ENCODE measurements at regions not wholly inside any gene's neighbourhood (a gene's known extent, or its start where the extent isn't known, plus 50 kb on each side); places are given as distances from the start of the nearest gene placed in this dataset.

GRCh38 chr2:41420219-41420618, 627.6 kb upstream of the PKDCC start:
- Histone ChIP-seq H3K4me3 (replicated peaks in 1 of 4; ENCODE audit: control extremely low read depth in 1 of 4, insufficient read depth in 1 of 4, low read depth in 3 of 4, low read length in 4 of 4) (no peak overlapping the region), H3K79me2 (ENCODE audit: control insufficient read depth, insufficient read depth, low read length) (no peaks in the 10 kb centered on the region), H3K9ac (ENCODE audit: insufficient read depth, low read length) (no peak overlapping the region), H3K27ac (ENCODE audit: insufficient read depth, low read length) (no peak overlapping the region), H3K4me2 (ENCODE audit: extremely low read depth, insufficient read depth, low read length) (no peak overlapping the region), H3K9me3 (ENCODE audit: control insufficient read depth, insufficient read depth, low read depth, low read length) (no peaks in the 10 kb centered on the region), H3K36me3 (ENCODE audit: control insufficient read depth, insufficient read depth, low read length) (no peaks in the 10 kb centered on the region), H2AFZ (ENCODE audit: low read length) (no peak overlapping the region), H3K27me3 (ENCODE audit: control insufficient read depth, insufficient read depth, low read length) (no peaks in the 10 kb centered on the region), H4K20me1 (ENCODE audit: control insufficient read depth, extremely low read depth, insufficient read depth, low read length) (no peaks in the 10 kb centered on the region), H3K4me1 (ENCODE audit: control insufficient read depth, extremely low read depth, insufficient read depth, low read length) (no peaks in the 10 kb centered on the region)
- TF ChIP-seq EZH2 (IDR thresholded peaks at IDR 0.05; ENCODE audit: low read length, missing control alignments) (no peak), CTCF (conservative IDR thresholded peaks at IDR 0.05 in 1 of 2, IDR thresholded peaks at IDR 0.05 in 1 of 2; ENCODE audit: low read depth in 1 of 2, low read length in 2 of 2) (no peak)
- no peak for DNase-seq (ENCODE audit: low read depth in 2 of 2)

- H3K4me2 ChIP-seq (ENCODE audit: extremely low read depth, insufficient read depth, low read length): no peak overlapping the region
- H3K9me3 ChIP-seq (ENCODE audit: control insufficient read depth, insufficient read depth, low read depth, low read length): no peaks in the 10 kb centered on the region
- H3K79me2 ChIP-seq (ENCODE audit: control insufficient read depth, insufficient read depth, low read length): no peaks in the 10 kb centered on the region
- no peak overlapping the region for H3K4me3 ChIP-seq (replicated peaks in 1 of 4; ENCODE audit: control extremely low read depth in 1 of 4, insufficient read depth in 1 of 4, low read depth in 3 of 4, low read length in 4 of 4)
- H3K27me3 ChIP-seq (ENCODE audit: control insufficient read depth, insufficient read depth, low read length): no peaks in the 10 kb centered on the region
- no peak for DNase-seq (ENCODE audit: low read depth in 2 of 2)
- H3K4me1 ChIP-seq (ENCODE audit: control insufficient read depth, extremely low read depth, insufficient read depth, low read length): no peaks in the 10 kb centered on the region
- H2AFZ ChIP-seq (ENCODE audit: low read length): no peak overlapping the region
- H3K36me3 ChIP-seq (ENCODE audit: control insufficient read depth, insufficient read depth, low read length): no peaks in the 10 kb centered on the region
- TF ChIP-seq EZH2 (IDR thresholded peaks at IDR 0.05; ENCODE audit: low read length, missing control alignments) (no peak), CTCF (conservative IDR thresholded peaks at IDR 0.05 in 1 of 2, IDR thresholded peaks at IDR 0.05 in 1 of 2; ENCODE audit: low read depth in 1 of 2, low read length in 2 of 2) (no peak)
- no peak overlapping the region for H3K9ac ChIP-seq (ENCODE audit: insufficient read depth, low read length)
- H4K20me1 ChIP-seq (ENCODE audit: control insufficient read depth, extremely low read depth, insufficient read depth, low read length): no peaks in the 10 kb centered on the region
- no peak overlapping the region for H3K27ac ChIP-seq (ENCODE audit: insufficient read depth, low read length)
Observed at GRCh38 chr2:41420872-41421271, 626.9 kb upstream of the PKDCC start.

- no peak for TF ChIP-seq EZH2 (IDR thresholded peaks at IDR 0.05; ENCODE audit: low read length, missing control alignments)
- TF ChIP-seq CTCF (conservative IDR thresholded peaks at IDR 0.05 in 1 of 2, IDR thresholded peaks at IDR 0.05 in 1 of 2; ENCODE audit: low read depth in 1 of 2, low read length in 2 of 2): no peak
- Histone ChIP-seq H3K79me2 (ENCODE audit: control insufficient read depth, insufficient read depth, low read length) (no peaks in the 10 kb centered on the region), H3K27me3 (ENCODE audit: control insufficient read depth, insufficient read depth, low read length) (no peaks in the 10 kb centered on the region)
Observed at GRCh38 chr2:41431756-41432155, 616.1 kb upstream of the PKDCC start.

More at GRCh38 chr2:41431756-41432155, 616.1 kb upstream of the PKDCC start:
- Histone ChIP-seq H3K4me2 (ENCODE audit: extremely low read depth, insufficient read depth, low read length) (no peak overlapping the region), H3K4me3 (replicated peaks in 1 of 4; ENCODE audit: control extremely low read depth in 1 of 4, insufficient read depth in 1 of 4, low read depth in 3 of 4, low read length in 4 of 4) (no peak overlapping the region), H2AFZ (ENCODE audit: low read length) (no peak overlapping the region), H4K20me1 (ENCODE audit: control insufficient read depth, extremely low read depth, insufficient read depth, low read length) (no peaks in the 10 kb centered on the region), H3K4me1 (ENCODE audit: control insufficient read depth, extremely low read depth, insufficient read depth, low read length) (no peaks in the 10 kb centered on the region), H3K27ac (ENCODE audit: insufficient read depth, low read length) (no peak overlapping the region), H3K36me3 (ENCODE audit: control insufficient read depth, insufficient read depth, low read length) (no peaks in the 10 kb centered on the region), H3K9me3 (ENCODE audit: control insufficient read depth, insufficient read depth, low read depth, low read length) (no peaks in the 10 kb centered on the region), H3K9ac (ENCODE audit: insufficient read depth, low read length) (no peak overlapping the region)
- DNase-seq (ENCODE audit: low read depth in 2 of 2): no peak

Data from fibroblast of lung (primary cell).